Amniotic stem cell (primary cell): ENCODE measurements at regions not wholly inside any gene's neighbourhood (a gene's known extent, or its start where the extent isn't known, plus 50 kb on each side); places are given as distances from the start of the nearest gene placed in this dataset.
"Not testable (repeated sequence)": the region's sequence is repeated elsewhere in the genome, so short reads cannot be mapped to it uniquely, and the experiment has no call there.

Experiments
- DNase-seq: peaks from one replicate; lab custom pipeline; 2025; lab: John Stamatoyannopoulos, UW

DNA sequence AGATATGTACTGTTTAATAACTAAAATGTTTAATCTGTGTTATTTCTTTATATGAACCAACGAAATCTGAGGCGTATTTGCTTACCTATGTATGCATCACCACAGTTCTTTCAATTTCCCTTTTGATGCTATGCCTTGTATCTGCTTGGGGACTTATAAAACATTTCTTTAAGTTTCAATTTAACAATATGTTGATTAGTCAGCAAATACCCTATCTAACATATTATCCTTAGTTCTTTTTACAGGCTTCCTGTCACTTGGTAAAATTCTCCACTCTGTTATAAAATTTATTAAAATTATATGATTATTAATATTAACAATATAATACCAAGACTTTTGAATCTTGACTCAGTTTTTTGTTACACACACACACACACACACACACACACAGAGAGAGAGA is 174.3 kb downstream of the CPS1 start:
- no peak for DNase-seq

GRCh38 chr2:210746826-210747225 is 190.4 kb downstream of the CPS1 start:
- not testable (repeated sequence) for DNase-seq

GRCh38 chr2:210752532-210752931 is 196.1 kb downstream of the CPS1 start:
- DNase-seq = no peak

GRCh38 chr2:210753386-210753785 is 197.0 kb downstream of the CPS1 start:
- DNase-seq = no peak

- no peak for DNase-seq
Measured at GRCh38 chr2:210756855-210757254, 200.5 kb downstream of the CPS1 start.

GRCh38 chr2:210762604-210763588 is 206.5 kb downstream of the CPS1 start:
- DNase-seq = no peak

DNA sequence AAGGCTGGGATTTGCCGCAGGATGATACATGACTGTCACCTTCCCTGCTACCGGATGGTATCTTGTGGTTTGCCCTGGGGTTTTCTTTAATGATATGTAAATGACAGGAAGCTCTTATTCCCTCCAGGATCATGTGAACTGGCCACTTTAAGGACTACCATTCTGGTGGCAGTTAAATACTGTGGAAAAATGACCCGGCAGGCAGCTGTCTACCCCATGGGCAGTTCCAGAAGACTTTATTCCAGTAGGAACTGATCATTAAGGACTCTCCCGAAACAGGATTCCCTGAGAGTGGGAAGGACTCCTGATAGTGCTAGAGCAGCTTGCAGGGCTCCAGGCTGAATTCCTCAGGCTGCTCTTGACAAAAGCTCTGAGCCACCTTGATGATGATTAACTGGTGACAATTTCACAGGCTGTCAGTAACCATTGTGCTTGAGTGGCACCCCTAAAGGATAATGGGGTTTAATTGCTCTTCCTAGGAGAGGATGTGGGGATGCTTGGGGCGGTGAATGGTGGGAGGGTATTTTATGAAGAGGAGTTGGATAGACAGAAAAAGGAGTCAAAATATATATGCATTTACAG is 212.0 kb downstream of the CPS1 start:
- DNase-seq = no peak

DNA sequence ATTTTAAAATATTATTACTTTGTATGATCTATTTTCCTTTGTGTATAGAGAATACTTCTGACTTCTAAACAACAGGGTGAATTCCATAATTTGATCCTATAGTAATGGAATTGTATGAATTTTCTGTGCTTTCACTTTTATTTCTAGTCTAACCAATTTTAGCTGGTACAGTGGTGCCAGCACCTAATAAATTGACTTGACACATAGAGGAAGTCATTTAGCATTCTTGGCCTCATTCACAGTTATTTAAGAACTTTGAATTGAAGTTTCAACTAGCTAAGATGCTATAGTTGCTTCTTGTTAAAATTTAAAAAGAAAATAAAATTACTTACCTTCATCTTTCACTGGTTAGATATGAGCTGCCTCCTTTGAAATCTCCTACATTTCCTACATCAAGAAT is 220.4 kb downstream of the CPS1 start:
- DNase-seq = no peak

DNA sequence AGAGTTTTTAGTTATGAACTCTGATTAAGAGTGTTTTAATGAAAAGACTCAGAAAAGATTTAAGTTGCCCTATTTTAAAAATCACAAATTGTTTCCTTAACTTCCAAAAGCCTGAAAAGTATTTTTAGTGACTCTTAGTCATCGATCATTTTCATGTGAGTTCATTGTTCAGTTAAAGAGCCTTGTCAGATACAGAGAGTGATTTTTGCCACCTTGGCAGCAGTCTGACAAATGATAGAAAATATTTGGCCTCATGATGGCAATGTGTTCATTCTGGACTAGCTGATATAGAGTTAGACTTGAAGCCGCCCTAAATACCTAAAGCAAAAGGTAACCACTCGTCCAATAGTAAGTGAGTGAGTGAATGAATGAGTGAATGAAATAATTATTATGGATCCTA is 225.8 kb downstream of the CPS1 start:
- no peak for DNase-seq

GRCh38 chr2:210787831-210788230 is 231.4 kb downstream of the CPS1 start:
- not testable (repeated sequence) for DNase-seq

- no peak for DNase-seq
Measured at GRCh38 chr2:210792000-210792399, 235.6 kb downstream of the CPS1 start.

GRCh38 chr2:210795506-210795905 is 239.1 kb downstream of the CPS1 start:
- no peak for DNase-seq

- no peak for DNase-seq
Measured at GRCh38 chr2:210798180-210798579, 241.8 kb downstream of the CPS1 start.

- DNase-seq = no peak
Measured at GRCh38 chr2:210814251-210815025, 258.0 kb downstream of the CPS1 start.

DNA sequence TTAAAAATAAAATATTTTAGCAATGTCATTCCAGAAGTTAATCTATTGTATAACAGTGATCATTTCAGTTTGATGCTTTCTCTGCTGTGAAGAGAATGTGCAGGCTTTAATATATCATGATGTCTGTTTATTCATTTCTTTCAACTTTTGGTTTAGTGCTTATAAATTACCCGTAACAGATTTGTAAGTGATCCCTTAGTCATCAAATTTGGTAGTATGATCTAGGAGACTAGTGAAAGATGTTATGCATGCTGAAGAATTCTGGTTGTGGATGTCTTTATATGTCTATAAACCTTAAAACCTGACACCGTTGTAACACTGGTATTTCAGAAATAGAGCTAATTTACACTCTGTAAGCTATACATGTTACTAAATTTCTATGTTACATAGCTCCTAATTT is 260.4 kb downstream of the CPS1 start:
- no peak for DNase-seq

DNA sequence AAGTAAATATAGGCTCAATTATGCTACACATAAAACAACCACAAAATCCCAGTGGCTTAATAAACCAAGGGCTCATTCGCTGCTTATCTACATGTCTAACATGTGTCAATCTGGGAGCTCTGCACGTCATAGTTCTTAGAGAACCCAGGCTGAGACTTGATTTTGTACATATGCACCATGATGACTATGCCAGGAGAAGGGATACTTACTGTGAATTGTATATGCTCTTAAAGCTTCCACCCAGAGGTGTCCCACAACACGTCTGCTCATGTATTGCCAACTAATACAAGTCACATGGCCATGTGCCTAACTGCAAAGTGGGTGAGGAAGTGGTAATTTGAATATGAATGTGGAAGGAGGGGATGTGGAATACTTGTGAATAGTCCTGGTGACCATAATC is 262.1 kb downstream of the CPS1 start:
- no peak for DNase-seq

DNA sequence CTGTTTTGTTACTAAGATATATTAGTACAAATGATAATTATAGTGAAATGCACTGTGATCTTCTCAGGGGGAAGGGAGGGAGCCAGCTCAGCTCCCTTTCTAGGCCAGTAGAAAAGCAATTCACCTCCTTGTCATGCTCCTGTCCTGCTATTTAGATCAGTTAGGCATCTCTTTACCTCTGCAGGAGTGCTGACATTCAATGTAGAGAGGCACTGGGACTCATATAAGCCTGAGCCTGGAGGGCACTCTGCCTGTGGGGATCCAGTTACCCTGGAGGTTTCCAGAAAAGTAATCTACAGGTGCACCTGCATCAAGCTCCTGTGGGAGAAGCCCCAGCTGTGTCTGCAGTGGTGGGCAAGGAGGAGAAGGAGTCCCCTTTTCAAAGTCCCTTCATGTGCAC is 277.0 kb downstream of the CPS1 start:
- DNase-seq = no peak

- DNase-seq = no peak
Measured at GRCh38 chr2:210839034-210839433, 282.6 kb downstream of the CPS1 start.

- DNase-seq = no peak
Measured at GRCh38 chr2:210839450-210839849, 283.1 kb downstream of the CPS1 start.

- no peak for DNase-seq
Measured at GRCh38 chr2:210842896-210843295, 286.5 kb downstream of the CPS1 start.

DNA sequence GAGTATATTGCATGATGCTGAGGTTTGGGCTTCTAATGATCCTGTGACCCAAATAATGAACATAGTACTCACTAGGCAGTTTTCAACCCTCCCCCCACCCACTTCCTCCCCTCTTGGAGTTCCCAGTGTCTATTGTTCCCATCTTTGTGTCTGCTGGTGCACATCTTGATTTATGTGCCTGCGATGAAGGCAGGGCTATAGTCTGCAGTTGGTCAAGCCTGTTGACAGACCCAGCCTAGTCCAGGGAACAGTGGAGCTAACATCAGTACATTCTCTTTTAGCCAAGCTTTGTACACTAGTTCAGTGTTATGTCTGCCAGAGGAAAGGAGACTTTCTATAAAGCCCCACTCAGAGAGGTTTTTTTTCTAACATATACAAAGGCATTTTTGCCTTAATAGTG is 287.6 kb downstream of the CPS1 start:
- DNase-seq = no peak

- DNase-seq = no peak
Measured at GRCh38 chr2:210859314-210859713, 302.9 kb downstream of the CPS1 start.

- DNase-seq = no peak
Measured at GRCh38 chr2:210860276-210860675, 303.9 kb downstream of the CPS1 start.
